HepG2 (cell line): ENCODE measurements at regions not wholly inside any gene's neighbourhood (a gene's known extent, or its start where the extent isn't known, plus 50 kb on each side); places are given as distances from the start of the nearest gene placed in this dataset.

Experiments
- FOSL2 ChIP-seq: sonication (generic); formaldehyde crosslinking; IDR thresholded peaks from 2 replicates; pipeline ENCODE4 v1.4.0; 2020; ENCODE audit warnings: missing genetic modification reagents
- HOXA3 ChIP-seq: sonication (generic); formaldehyde crosslinking; IDR thresholded peaks from 2 replicates; pipeline ENCODE4 v1.5.0; 2020; ENCODE audit warnings: missing genetic modification reagents
- RXRA ChIP-seq: sonication (generic); formaldehyde crosslinking; IDR thresholded peaks from 2 replicates; pipeline ENCODE4 v1.5.1; 2020; ENCODE audit warnings: missing genetic modification reagents
- TBP ChIP-seq: sonication (generic); formaldehyde crosslinking; IDR thresholded peaks from 2 replicates; pipeline ENCODE4 v1.5.0; 2020; ENCODE audit warnings: missing genetic modification reagents
- USF2 ChIP-seq, 2 experiments: sonication (generic) in 1 of 2; formaldehyde crosslinking in 1 of 2; IDR thresholded peaks; 2 replicates each; pipeline versions ENCODE4 v1.5.1 to v1.6.1; 2011 to 2020; ENCODE audit warnings: borderline replicate concordance in 1 of 2, low read depth in 1 of 2, low read length in 1 of 2, mild to moderate bottlenecking in 1 of 2, missing genetic modification reagents in 1 of 2, moderate library complexity in 1 of 2
- ZNF10 ChIP-seq: sonication (generic); formaldehyde crosslinking; IDR thresholded peaks from 2 replicates; pipeline ENCODE4 v1.4.0; 2020; ENCODE audit warnings: mild to moderate bottlenecking, low read depth, missing genetic modification reagents, borderline replicate concordance
- ZNF260 ChIP-seq: sonication (generic); formaldehyde crosslinking; IDR thresholded peaks from 2 replicates; pipeline ENCODE4 v1.4.0; 2020; ENCODE audit warnings: missing genetic modification reagents, low read depth, mild to moderate bottlenecking, borderline replicate concordance
- ZNF34 ChIP-seq: sonication (generic); formaldehyde crosslinking; IDR thresholded peaks from 2 replicates; pipeline ENCODE4 v1.4.0; 2020; ENCODE audit warnings: mild to moderate bottlenecking, missing genetic modification reagents, borderline replicate concordance
- ZNF562 ChIP-seq: sonication (generic); formaldehyde crosslinking; IDR thresholded peaks from 2 replicates; pipeline ENCODE4 v1.8.0; 2022; ENCODE audit warnings: missing genetic modification reagents, borderline replicate concordance
- ZSCAN31 ChIP-seq: sonication (generic); formaldehyde crosslinking; IDR thresholded peaks from 2 replicates; pipeline ENCODE4 v1.5.0; 2020; ENCODE audit warnings: low read depth, mild to moderate bottlenecking, missing genetic modification reagents
- TF ChIP-seq, protein P1 (sequence below): sonication (generic); formaldehyde crosslinking; IDR thresholded peaks from 2 replicates; pipeline ENCODE4 v1.5.1; 2020; ENCODE audit warnings: mild to moderate bottlenecking, missing genetic modification reagents, borderline replicate concordance
- TF ChIP-seq, protein P2 (sequence below), 2 experiments: IDR thresholded peaks; 2 replicates each; pipeline ENCODE4 v1.6.1; 2011 to 2012; ENCODE audit warnings: low read length in 2 of 2, borderline replicate concordance in 1 of 2, low read depth in 1 of 2, mild to moderate bottlenecking in 1 of 2, moderate library complexity in 1 of 2
- TF ChIP-seq, protein P3 (sequence below): sonication (generic); formaldehyde crosslinking; IDR thresholded peaks from 2 replicates; pipeline ENCODE4 v1.4.0; 2020; ENCODE audit warnings: missing genetic modification reagents

DNA sequence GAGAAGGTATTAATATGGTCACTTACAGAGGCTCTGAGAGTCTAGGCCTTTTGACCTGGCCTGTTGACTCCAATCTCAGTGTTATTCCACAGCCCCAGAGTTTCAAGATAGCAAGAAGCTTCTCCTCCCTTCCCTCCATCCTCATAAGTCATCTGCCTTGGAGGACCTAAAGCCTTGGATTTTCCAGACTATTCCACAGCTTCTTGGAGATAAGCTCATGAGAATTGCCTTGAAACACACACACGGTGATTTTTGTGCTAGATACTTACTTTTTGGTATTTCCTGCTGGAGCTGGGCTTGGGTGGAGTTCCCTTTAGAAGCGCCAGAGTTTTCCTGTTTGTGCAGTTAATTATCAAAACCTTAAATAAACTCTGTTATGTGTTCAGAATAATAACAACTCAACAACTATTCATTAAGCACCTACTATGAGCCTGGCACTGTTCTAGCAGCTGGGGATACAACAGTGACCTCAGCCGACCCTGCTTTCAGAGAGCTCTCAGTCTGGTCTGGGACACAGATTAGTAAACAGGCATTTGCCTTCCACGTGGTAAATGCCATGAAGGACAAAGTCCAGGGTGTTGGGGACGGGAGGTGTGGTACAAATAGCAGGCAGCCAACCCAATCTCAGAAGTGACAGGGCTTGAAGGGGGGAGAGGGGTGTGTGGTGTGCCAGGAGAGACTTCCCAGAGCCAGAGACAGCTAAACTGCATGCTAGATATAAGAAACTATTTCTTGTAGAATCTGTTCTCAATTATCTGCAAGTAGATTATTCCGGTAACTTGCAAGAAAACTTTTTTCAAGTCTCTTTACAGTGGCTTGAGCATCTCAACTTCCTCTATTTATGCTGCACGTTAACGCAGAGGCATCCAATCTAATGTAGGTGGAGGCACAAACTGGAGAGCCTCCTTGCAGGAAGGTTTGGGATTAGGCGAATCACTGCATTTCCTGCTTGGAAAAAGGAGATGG lies 55.9 kb upstream of the KLF9 start (continued):
- TF ChIP-seq, protein P1, sequence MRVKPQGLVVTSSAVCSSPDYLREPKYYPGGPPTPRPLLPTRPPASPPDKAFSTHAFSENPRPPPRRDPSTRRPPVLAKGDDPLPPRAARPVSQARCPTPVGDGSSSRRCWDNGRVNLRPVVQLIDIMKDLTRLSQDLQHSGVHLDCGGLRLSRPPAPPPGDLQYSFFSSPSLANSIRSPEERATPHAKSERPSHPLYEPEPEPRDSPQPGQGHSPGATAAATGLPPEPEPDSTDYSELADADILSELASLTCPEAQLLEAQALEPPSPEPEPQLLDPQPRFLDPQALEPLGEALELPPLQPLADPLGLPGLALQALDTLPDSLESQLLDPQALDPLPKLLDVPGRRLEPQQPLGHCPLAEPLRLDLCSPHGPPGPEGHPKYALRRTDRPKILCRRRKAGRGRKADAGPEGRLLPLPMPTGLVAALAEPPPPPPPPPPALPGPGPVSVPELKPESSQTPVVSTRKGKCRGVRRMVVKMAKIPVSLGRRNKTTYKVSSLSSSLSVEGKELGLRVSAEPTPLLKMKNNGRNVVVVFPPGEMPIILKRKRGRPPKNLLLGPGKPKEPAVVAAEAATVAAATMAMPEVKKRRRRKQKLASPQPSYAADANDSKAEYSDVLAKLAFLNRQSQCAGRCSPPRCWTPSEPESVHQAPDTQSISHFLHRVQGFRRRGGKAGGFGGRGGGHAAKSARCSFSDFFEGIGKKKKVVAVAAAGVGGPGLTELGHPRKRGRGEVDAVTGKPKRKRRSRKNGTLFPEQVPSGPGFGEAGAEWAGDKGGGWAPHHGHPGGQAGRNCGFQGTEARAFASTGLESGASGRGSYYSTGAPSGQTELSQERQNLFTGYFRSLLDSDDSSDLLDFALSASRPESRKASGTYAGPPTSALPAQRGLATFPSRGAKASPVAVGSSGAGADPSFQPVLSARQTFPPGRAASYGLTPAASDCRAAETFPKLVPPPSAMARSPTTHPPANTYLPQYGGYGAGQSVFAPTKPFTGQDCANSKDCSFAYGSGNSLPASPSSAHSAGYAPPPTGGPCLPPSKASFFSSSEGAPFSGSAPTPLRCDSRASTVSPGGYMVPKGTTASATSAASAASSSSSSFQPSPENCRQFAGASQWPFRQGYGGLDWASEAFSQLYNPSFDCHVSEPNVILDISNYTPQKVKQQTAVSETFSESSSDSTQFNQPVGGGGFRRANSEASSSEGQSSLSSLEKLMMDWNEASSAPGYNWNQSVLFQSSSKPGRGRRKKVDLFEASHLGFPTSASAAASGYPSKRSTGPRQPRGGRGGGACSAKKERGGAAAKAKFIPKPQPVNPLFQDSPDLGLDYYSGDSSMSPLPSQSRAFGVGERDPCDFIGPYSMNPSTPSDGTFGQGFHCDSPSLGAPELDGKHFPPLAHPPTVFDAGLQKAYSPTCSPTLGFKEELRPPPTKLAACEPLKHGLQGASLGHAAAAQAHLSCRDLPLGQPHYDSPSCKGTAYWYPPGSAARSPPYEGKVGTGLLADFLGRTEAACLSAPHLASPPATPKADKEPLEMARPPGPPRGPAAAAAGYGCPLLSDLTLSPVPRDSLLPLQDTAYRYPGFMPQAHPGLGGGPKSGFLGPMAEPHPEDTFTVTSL (CRISPR knock-in tag), result peak; percentile 77; the same call in 1 of the 2 replicates
- TF ChIP-seq USF2 (IDR thresholded peaks at IDR 0.05; ENCODE audit: low read depth, low read length) (no peak), USF2 (CRISPR knock-in tag; IDR thresholded peaks at IDR 0.05; ENCODE audit: borderline replicate concordance) (no peak), TBP (CRISPR knock-in tag) (no peak), HOXA3 (CRISPR knock-in tag) (no peak), ZSCAN31 (CRISPR knock-in tag) (no peak), FOSL2 (CRISPR knock-in tag) (peak; percentile 77), ZNF34 (CRISPR knock-in tag) (no peak), ZNF260 (CRISPR knock-in tag) (no peak), ZNF562 (CRISPR knock-in tag) (no peak), RXRA (CRISPR knock-in tag) (peak; percentile 98), ZNF10 (CRISPR knock-in tag) (no peak)
- TF ChIP-seq, protein P2, sequence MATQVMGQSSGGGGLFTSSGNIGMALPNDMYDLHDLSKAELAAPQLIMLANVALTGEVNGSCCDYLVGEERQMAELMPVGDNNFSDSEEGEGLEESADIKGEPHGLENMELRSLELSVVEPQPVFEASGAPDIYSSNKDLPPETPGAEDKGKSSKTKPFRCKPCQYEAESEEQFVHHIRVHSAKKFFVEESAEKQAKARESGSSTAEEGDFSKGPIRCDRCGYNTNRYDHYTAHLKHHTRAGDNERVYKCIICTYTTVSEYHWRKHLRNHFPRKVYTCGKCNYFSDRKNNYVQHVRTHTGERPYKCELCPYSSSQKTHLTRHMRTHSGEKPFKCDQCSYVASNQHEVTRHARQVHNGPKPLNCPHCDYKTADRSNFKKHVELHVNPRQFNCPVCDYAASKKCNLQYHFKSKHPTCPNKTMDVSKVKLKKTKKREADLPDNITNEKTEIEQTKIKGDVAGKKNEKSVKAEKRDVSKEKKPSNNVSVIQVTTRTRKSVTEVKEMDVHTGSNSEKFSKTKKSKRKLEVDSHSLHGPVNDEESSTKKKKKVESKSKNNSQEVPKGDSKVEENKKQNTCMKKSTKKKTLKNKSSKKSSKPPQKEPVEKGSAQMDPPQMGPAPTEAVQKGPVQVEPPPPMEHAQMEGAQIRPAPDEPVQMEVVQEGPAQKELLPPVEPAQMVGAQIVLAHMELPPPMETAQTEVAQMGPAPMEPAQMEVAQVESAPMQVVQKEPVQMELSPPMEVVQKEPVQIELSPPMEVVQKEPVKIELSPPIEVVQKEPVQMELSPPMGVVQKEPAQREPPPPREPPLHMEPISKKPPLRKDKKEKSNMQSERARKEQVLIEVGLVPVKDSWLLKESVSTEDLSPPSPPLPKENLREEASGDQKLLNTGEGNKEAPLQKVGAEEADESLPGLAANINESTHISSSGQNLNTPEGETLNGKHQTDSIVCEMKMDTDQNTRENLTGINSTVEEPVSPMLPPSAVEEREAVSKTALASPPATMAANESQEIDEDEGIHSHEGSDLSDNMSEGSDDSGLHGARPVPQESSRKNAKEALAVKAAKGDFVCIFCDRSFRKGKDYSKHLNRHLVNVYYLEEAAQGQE (IDR thresholded peaks at IDR 0.05; ENCODE audit: borderline replicate concordance in 1 of 2, low read depth in 1 of 2, low read length in 2 of 2), result peak in 1 of 2 experiments; percentile 52; a peak in 1 of 4 replicates
- TF ChIP-seq, protein P3, sequence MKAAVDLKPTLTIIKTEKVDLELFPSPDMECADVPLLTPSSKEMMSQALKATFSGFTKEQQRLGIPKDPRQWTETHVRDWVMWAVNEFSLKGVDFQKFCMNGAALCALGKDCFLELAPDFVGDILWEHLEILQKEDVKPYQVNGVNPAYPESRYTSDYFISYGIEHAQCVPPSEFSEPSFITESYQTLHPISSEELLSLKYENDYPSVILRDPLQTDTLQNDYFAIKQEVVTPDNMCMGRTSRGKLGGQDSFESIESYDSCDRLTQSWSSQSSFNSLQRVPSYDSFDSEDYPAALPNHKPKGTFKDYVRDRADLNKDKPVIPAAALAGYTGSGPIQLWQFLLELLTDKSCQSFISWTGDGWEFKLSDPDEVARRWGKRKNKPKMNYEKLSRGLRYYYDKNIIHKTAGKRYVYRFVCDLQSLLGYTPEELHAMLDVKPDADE (CRISPR knock-in tag), result no peak
